Loucy (cell line): ENCODE measurements at regions not wholly inside any gene's neighbourhood (a gene's known extent, or its start where the extent isn't known, plus 50 kb on each side); places are given as distances from the start of the nearest gene placed in this dataset.

Experiments used
- EZH2phosphoT487 ChIP-seq: fragments of 200-600 bp; IDR thresholded peaks from 2 replicates; pipeline ENCODE4 v1.6.1; 2018; ENCODE audit warnings: antibody characterized with exemption, mild to moderate bottlenecking, moderate library complexity, borderline replicate concordance
- TF ChIP-seq, protein P1 (sequence below): fragments of 200-600 bp; sonication (generic); conservative IDR thresholded peaks from 2 replicates; pipeline ENCODE4 v1.5.1; 2014; ENCODE audit warnings: mild to moderate bottlenecking, antibody characterized with exemption, low read length

DNA sequence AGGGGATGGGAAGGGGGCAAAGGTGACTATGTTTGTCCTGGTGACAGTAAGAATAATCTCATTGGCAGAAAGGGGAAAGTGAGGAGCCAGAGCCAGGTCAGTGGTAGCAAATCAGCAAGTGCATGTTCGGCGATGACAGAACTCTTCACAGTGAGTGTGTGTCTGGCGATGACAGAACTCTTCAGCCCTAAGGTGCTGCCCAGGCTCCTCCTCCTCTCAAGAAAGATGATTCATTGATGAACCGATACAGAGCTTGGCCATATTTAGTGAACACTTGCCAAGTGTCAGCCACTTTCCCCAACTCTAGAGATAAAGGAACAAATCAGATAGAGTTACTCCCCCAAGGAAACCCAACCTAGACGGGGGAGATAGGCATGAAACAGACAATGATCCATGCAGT, 199.3 kb upstream of the UBL3 start:
- TF ChIP-seq, protein P1, sequence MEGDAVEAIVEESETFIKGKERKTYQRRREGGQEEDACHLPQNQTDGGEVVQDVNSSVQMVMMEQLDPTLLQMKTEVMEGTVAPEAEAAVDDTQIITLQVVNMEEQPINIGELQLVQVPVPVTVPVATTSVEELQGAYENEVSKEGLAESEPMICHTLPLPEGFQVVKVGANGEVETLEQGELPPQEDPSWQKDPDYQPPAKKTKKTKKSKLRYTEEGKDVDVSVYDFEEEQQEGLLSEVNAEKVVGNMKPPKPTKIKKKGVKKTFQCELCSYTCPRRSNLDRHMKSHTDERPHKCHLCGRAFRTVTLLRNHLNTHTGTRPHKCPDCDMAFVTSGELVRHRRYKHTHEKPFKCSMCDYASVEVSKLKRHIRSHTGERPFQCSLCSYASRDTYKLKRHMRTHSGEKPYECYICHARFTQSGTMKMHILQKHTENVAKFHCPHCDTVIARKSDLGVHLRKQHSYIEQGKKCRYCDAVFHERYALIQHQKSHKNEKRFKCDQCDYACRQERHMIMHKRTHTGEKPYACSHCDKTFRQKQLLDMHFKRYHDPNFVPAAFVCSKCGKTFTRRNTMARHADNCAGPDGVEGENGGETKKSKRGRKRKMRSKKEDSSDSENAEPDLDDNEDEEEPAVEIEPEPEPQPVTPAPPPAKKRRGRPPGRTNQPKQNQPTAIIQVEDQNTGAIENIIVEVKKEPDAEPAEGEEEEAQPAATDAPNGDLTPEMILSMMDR: no peak
- TF ChIP-seq EZH2phosphoT487: no peak
